NCI-H2107 treated with DMSO at 0.1 percent for 48 hours (cell line): ENCODE measurements at regions not wholly inside any gene's neighbourhood (a gene's known extent, or its start where the extent isn't known, plus 50 kb on each side); places are given as distances from the start of the nearest gene placed in this dataset.
A peak's percentile ranks its signal among the peaks of the same experiment; 100 is the strongest.
"Not testable (repeated sequence)": the region's sequence is repeated elsewhere in the genome, so short reads cannot be mapped to it uniquely, and the experiment has no call there.

Experiments used
- DNase-seq: peaks from one replicate; lab custom pipeline; 2025; ENCODE audit not compliant: unreplicated experiment; lab: John Stamatoyannopoulos, UW

DNA sequence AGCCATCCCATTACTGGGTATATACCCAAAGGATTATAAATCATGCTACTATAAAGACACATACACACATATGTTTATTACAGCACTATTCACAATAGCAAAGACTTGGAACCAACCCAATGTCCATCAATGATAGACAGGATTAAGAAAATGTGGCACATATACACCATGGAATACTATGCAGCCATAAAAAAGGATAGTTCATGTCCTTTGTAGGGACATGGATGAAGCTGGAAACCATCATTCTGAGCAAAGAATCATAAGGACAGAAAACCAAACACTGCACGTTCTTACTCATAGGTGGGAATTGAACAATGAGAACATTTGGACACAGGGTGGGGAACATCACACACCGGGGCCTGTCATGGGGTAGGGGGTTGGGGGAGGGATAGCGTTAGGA lies 60.3 kb upstream of the NMU start:
- DNase-seq = not testable (repeated sequence)

- DNase-seq = no peak
Observed at GRCh38 chr4:55706541-55706940, 70.4 kb upstream of the NMU start.

DNA sequence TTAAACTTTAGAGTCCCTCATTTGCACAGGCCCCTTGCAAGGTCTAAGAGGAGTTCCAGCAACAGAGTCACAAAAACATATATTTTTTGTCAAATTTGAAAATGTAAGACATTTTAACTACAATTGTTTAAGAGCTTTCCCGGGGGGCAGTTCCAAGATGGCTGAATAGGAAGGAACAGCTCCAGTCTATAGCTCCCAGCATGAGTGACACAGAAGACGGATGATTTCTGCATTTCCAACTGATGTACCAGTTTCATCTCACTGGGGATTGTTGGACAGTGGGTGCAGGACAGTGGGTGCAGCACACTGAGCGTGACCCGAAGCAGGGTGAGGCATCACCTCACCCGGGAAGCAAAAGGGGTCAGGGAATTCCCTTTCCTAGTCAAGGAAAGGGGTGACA lies 71.4 kb upstream of the NMU start:
- no peak for DNase-seq

DNA sequence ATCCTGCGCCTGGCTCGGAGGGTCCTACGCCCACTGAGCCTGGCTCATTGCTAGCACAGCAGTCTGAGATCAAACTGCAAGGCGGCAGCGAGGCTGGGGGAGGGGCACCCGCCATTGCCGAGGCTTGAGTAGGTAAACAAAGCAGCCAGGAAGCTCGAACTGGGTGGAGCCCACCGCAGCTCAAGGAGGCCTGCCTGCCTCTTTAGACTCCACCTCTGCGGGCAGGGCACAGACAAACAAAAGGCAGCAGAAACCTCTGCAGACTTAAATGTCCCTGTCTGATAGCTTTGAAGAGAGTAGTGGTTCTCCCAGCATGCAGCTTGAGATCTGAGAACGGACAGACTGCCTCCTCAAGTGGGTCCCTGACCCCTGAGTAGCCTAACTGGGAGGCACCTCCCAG lies 71.9 kb upstream of the NMU start:
- DNase-seq = not testable (repeated sequence)

GRCh38 chr4:55712835-55713234 lies 76.7 kb upstream of the NMU start:
- DNase-seq = not testable (repeated sequence)

GRCh38 chr4:55721651-55722050 lies 85.6 kb upstream of the NMU start:
- no peak for DNase-seq

- no peak for DNase-seq
Observed at GRCh38 chr4:55722132-55722531, 86.0 kb upstream of the NMU start.

- DNase-seq = no peak
Observed at GRCh38 chr4:55723403-55723802, 87.3 kb upstream of the NMU start.

DNA sequence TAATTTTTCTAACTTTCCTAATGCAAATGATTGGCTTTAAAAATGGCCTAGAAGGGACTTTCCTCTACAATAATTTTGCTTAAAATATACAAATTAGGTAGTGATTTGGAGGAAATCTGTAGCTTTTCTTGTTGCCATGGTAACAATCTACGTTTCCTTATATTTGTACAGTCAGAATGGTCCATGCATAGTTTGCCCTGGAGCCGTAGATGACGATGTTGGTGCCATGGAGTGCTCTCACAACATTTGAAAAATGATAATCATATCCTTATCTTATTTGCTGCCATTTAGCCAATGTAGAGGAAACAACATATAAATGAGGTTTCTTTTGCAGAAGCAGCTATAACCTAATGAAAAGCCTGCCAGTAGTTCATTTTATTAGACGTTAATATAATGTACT lies 89.0 kb upstream of the NMU start:
- no peak for DNase-seq

GRCh38 chr4:55727746-55728145 lies 91.6 kb upstream of the NMU start:
- no peak for DNase-seq

- DNase-seq = no peak
Observed at GRCh38 chr4:55729351-55730279, 90.0 kb upstream of the EXOC1L start.

DNA sequence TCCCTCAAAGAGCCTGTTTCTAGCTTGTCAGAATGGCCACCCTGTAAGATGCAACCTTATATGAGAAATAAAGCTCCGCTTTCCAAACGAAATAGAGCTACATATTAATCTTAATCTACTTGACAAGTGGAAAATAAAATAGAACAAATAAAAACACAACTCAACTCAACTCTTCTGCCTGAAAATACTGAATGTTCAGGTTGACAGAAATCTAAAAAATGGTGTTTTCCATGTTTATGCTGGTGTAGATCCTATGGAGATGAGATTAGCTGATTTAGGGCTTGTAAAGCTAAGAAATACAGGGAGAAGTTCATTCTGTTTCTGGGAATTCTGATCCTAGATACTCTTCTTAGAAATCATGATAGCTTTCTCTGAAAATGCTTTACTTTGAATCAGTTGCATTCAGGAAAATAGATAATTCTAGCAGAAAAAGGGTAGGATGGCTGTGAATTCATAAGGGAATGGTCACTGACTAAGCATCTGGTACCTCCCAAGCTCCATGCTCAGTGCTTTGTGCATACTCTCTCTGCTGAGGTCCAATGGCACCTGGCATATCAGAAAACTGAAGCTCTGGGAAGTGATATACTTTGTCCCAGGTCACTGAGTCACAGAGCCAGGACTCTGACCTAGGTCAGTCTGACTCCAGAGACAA lies 89.2 kb upstream of the EXOC1L start:
- no peak for DNase-seq

DNA sequence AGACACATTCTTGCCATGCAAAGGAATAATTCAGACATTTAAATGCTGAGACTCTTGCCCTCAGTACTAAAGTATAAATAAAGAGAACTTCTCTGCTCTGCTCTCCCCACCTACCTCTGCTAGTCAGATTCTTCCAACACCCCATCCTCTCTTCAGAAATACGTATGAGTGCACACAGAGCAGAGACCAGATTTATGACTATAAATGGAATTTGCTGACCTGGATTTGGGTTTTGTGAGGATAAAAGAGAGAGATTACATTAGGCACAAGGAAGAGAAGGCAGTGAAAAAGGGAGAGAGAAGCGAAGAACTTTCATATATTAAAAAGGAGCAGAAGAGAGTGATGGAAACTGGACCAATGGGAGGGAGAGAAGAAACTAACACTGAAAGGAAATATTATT lies 87.6 kb upstream of the EXOC1L start:
- no peak for DNase-seq

- DNase-seq = no peak
Observed at GRCh38 chr4:55732864-55733263, 86.7 kb upstream of the EXOC1L start.

DNA sequence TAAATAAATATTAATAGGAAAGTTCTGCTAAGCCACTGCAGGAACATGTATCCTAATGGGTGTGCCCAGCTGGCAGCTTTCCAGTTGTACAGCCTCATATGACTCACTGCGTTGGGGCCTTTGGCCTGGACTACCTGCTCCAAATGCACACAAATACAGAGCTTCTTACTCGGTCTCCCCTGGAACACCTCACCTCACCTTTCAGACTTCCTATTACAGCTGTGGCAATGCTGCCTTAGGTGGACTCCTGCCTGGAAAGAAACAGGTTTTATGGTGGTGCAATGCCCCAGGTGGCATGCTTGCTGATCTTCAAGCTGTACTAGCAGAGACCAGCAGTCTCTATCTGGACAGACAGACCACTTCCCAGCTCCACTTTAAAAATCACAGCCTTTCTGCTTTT lies 85.7 kb upstream of the EXOC1L start:
- DNase-seq = no peak

DNA sequence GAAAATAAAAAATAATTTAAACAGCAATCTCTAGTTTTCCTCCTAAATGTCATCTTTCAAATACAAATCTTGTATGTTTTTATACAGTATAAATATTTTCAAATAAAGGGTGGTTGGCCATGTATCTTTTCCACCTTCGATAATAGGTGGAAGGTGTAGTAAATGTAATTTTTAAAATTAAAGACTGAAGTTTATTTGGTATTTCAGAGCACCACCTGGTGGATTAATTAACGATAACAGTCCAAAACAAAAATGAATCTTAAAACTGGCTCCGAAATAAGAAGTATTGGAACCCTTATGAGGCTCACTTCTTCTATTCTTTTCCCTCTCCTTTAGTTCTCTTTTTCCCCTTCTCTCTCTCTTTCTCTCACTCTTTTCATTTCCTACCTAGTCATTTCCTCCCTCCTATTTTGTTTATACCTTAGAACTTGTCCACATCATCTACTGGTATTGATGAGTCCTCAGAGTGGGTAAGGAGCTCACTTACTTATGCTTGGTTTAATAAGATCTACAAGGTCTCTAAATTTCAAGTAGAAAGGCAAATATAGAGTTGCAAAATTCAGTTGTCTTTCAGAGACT lies 82.9 kb upstream of the EXOC1L start:
- DNase-seq = peak; percentile 17

GRCh38 chr4:55742655-55743202 lies 76.9 kb upstream of the EXOC1L start:
- DNase-seq = no peak

GRCh38 chr4:55744369-55744768 lies 75.2 kb upstream of the EXOC1L start:
- no peak for DNase-seq

DNA sequence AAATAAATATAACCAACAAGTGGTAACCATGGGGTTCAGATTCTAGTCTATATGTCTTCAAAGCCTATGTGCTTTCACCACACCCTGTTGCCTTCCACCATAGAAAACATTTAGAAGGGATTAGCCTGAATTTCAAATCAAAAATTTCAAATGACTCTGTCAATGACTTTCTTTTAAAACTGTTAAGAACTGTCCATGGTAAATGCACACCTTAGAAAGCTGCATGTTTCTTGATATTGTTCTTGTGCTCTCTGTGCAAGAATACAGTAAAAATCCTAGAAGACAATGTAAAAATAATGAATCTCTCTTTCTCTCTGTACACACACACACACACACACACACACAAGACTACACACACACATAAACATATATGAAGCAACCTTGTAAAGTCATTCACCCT lies 74.6 kb upstream of the EXOC1L start:
- DNase-seq = no peak

GRCh38 chr4:55747793-55748192 lies 71.8 kb upstream of the EXOC1L start:
- DNase-seq = no peak

GRCh38 chr4:55749666-55750065 lies 69.9 kb upstream of the EXOC1L start:
- no peak for DNase-seq

- no peak for DNase-seq
Observed at GRCh38 chr4:55752810-55753209, 66.8 kb upstream of the EXOC1L start.
